Immature natural killer cell (primary cell): ENCODE measurements at regions not wholly inside any gene's neighbourhood (a gene's known extent, or its start where the extent isn't known, plus 50 kb on each side); places are given as distances from the start of the nearest gene placed in this dataset.
"Not testable (repeated sequence)": the region's sequence is repeated elsewhere in the genome, so short reads cannot be mapped to it uniquely, and the experiment has no call there.

Source experiments
- DNase-seq, 3 donors: peaks; one replicate each; pipeline ENCODE4 v3.0.0; 2022; ENCODE audit warnings: mixed read lengths in 1 of 3
- H3K27ac Mint-ChIP-seq, 6 donors: one replicate each; pipeline ENCODE4 v1.8.0; 2020; ENCODE audit warnings: mixed read lengths in 6 of 6, mild to moderate bottlenecking in 5 of 6, inconsistent platforms in 4 of 6, moderate library complexity in 3 of 6
- H3K27me3 Mint-ChIP-seq, 3 donors: one replicate each; pipeline ENCODE4 v1.8.0; 2020 to 2021; ENCODE audit warnings: low read depth in 3 of 3, mild to moderate bottlenecking in 3 of 3, mixed read lengths in 3 of 3, moderate library complexity in 3 of 3, inconsistent platforms in 1 of 3
- H3K36me3 Mint-ChIP-seq, 3 donors: one replicate each; pipeline ENCODE4 v1.8.0; 2020; ENCODE audit warnings: mixed read lengths in 3 of 3, inconsistent platforms in 2 of 3, mild to moderate bottlenecking in 2 of 3
- H3K4me1 Mint-ChIP-seq, 2 donors: one replicate each; pipeline ENCODE4 v1.8.0; 2020; ENCODE audit warnings: inconsistent platforms in 2 of 2, mild to moderate bottlenecking in 2 of 2, mixed read lengths in 2 of 2, moderate library complexity in 1 of 2
- H3K4me3 Mint-ChIP-seq, 5 donors: one replicate each; pipeline ENCODE4 v1.8.0; 2020; ENCODE audit warnings: mild to moderate bottlenecking in 5 of 5, mixed read lengths in 5 of 5, inconsistent platforms in 3 of 5, moderate library complexity in 3 of 5
- H3K9me3 Mint-ChIP-seq, 6 donors: one replicate each; pipeline ENCODE4 v1.8.0; 2020; ENCODE audit warnings: mild to moderate bottlenecking in 6 of 6, mixed read lengths in 6 of 6, inconsistent platforms in 4 of 6, moderate library complexity in 3 of 6

GRCh38 chr9:86632537-86632936 lies 278.3 kb upstream of the TUT7 start:
- DNase-seq = no peak
- H3K27ac Mint-ChIP-seq = no peak overlapping the region
- no peaks in the 10 kb centered on the region for H3K36me3 Mint-ChIP-seq
- H3K27me3 Mint-ChIP-seq = peaks cover 1 to 13% (median 8%) of the 10 kb centered on the region in 3 donors
- peaks cover 0 to 5% of the 10 kb centered on the region in 2 donors for H3K4me1 Mint-ChIP-seq
- H3K4me3 Mint-ChIP-seq = no peak overlapping the region
- H3K9me3 Mint-ChIP-seq = no peaks in the 10 kb centered on the region

- no peaks in the 10 kb centered on the region for H3K9me3 Mint-ChIP-seq
- H3K4me3 Mint-ChIP-seq = no peak overlapping the region
- no peaks in the 10 kb centered on the region for H3K4me1 Mint-ChIP-seq
These were observed 275.3 kb upstream of the TUT7 start for GRCh38 chr9:86629530-86629929.

DNA sequence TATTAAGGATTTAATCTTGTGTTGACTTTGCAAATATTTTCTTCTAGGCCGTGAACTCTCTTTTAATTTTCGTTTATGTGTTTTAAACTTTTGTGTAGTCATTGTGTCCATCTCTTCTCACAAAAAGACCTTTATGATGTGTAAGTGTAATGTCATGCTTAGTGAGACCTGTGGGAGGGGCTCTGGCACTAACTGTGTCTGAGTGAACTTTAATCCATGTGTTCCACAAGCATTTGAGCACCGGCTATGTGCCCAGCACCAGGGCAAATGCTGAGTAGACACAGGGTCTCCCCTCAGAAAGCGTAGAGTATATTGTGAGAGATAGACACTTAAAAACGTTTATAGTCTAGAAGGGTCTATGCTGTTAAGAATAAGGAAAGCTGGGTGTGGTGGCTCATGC lies 272.6 kb upstream of the TUT7 start:
- H3K4me3 Mint-ChIP-seq = no peak overlapping the region
- H3K36me3 Mint-ChIP-seq = no peaks in the 10 kb centered on the region
- no peak for DNase-seq
- no peaks in the 10 kb centered on the region for H3K4me1 Mint-ChIP-seq
- no peaks in the 10 kb centered on the region for H3K9me3 Mint-ChIP-seq
- peaks cover 0 to 3% (median 0%) of the 10 kb centered on the region in 3 donors for H3K27me3 Mint-ChIP-seq
- H3K27ac Mint-ChIP-seq = no peak overlapping the region

More at GRCh38 chr9:86629530-86629929, 275.3 kb upstream of the TUT7 start:
- DNase-seq = no peak
- Mint-ChIP-seq H3K36me3 (no peaks in the 10 kb centered on the region), H3K27me3 (peaks cover 0 to 1% (median 0%) of the 10 kb centered on the region in 3 donors), H3K27ac (no peak overlapping the region)

GRCh38 chr9:86624630-86625029 lies 270.4 kb upstream of the TUT7 start:
- Mint-ChIP-seq H3K27ac (no peak overlapping the region), H3K4me1 (no peaks in the 10 kb centered on the region), H3K27me3 (peaks cover 0 to 5% (median 3%) of the 10 kb centered on the region in 3 donors), H3K4me3 (no peak overlapping the region), H3K9me3 (no peaks in the 10 kb centered on the region), H3K36me3 (no peaks in the 10 kb centered on the region)
- no peak for DNase-seq

DNA sequence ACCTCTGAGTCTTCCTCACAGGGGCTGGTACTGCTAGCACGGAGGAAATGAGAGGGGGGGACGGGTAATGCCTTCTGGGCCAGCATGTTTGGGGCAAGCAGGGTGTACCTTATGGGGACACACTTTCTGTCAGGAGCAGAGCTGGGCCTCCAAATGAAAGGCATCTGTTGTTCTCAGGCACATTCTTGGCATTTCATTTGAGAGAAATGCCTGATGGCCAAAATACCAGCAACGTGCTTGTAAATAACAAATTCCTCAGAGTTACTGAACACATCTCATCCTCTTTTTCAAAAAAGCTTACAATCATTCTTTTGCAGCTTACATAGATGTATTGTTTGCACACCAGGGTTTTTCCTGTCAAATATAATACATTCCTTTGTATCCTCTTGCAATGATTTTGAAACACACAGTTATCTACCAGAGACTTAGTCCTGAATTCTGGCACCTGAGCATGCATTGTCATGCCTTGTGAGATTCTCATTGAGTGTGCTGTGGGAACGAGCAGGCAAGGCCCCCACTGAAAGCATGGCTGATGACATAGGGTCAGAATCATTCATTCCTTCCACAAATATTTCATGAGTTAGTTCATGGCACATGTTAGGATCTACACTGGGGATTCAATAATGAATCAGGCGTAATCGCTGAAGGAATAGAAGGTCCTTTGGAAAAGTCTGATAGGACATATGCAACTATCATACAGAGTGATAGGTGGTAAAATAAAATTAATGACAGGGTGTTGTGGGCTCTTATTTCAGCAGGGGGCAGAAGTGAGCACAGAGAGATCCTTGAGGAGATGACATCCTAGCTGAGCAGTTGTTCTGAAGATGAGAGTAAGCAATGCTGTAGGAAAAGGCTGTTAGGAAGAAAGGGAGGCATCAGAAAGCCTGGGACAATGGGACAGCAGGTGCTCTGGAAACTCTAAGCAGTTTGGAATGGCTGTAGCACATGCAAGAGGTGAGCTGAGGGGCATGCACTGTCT lies 260.9 kb upstream of the TUT7 start:
- Mint-ChIP-seq H3K9me3 (no peaks in the 10 kb centered on the region), H3K36me3 (no peaks in the 10 kb centered on the region), H3K4me3 (no peak overlapping the region), H3K27me3 (peaks cover 1 to 6% (median 4%) of the 10 kb centered on the region in 3 donors), H3K4me1 (no peaks in the 10 kb centered on the region), H3K27ac (no peak overlapping the region)
- DNase-seq = no peak

GRCh38 chr9:86613943-86614342 lies 259.7 kb upstream of the TUT7 start:
- no peak overlapping the region for H3K27ac Mint-ChIP-seq
- DNase-seq = no peak
- H3K4me1 Mint-ChIP-seq = no peaks in the 10 kb centered on the region
- H3K36me3 Mint-ChIP-seq = no peaks in the 10 kb centered on the region
- H3K9me3 Mint-ChIP-seq = no peaks in the 10 kb centered on the region
- peaks cover 1 to 6% (median 4%) of the 10 kb centered on the region in 3 donors for H3K27me3 Mint-ChIP-seq
- H3K4me3 Mint-ChIP-seq = no peak overlapping the region

- H3K36me3 Mint-ChIP-seq, H3K27me3 Mint-ChIP-seq, H3K4me3 Mint-ChIP-seq, H3K4me1 Mint-ChIP-seq, H3K27ac Mint-ChIP-seq, DNase-seq, H3K9me3 Mint-ChIP-seq: not testable (repeated sequence)
These were observed 257.3 kb upstream of the TUT7 start for GRCh38 chr9:86611534-86611933.

- Mint-ChIP-seq H3K4me3 (no peak overlapping the region), H3K27me3 (peaks cover under 1 to 4% (median 1%) of the 10 kb centered on the region in 3 donors), H3K4me1 (no peaks in the 10 kb centered on the region), H3K9me3 (no peaks in the 10 kb centered on the region), H3K36me3 (no peaks in the 10 kb centered on the region), H3K27ac (no peak overlapping the region)
- no peak for DNase-seq
These were observed 251.1 kb upstream of the TUT7 start for GRCh38 chr9:86605303-86605702.

DNA sequence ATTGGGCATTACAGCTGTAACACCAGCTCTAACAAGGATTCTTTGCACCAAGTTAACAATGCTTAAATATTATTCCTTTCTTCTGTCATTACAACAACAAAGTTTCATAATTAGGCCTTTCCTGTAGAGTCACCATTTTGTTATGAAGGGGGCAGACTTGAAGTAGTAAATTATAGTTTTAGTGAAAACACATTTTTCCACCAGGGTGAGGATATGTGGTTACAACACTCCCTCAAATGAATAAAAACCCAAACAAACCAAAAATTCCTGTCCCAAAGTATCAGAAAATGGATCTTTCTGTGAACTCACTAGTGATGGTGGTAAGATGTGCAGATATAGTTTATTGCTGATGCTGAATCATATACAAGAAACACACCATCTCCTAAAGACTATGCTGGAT lies 250.5 kb upstream of the TUT7 start:
- Mint-ChIP-seq H3K9me3 (no peaks in the 10 kb centered on the region), H3K4me1 (no peaks in the 10 kb centered on the region), H3K36me3 (no peaks in the 10 kb centered on the region), H3K27me3 (peaks cover 1 to 4% (median 3%) of the 10 kb centered on the region in 3 donors), H3K4me3 (no peak overlapping the region), H3K27ac (no peak overlapping the region)
- no peak for DNase-seq

DNA sequence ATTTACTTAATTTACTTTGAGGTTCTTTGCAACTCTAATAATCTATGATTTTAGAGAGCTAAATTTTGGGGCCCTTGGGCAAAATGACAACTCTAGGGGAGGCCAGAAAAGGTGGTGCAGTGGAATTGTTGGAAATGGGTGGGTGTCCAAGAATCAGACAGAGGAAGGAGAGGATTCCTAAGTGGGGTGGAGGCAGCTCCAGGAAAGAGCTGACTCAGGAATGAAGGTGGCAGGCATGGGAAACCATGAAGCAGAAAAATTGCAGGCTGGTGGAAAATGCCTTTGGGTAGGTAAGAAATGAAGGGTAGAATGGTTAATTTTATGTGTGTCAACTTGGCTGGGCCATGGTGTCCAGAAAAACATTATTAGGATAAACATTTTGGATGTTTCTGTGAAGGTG lies 248.5 kb upstream of the TUT7 start:
- Mint-ChIP-seq H3K9me3 (no peaks in the 10 kb centered on the region), H3K27me3 (peaks cover 1 to 4% (median 3%) of the 10 kb centered on the region in 3 donors), H3K4me1 (no peaks in the 10 kb centered on the region), H3K4me3 (no peak overlapping the region), H3K27ac (no peak overlapping the region), H3K36me3 (no peaks in the 10 kb centered on the region)
- no peak for DNase-seq

GRCh38 chr9:86601697-86602096 lies 247.5 kb upstream of the TUT7 start:
- H3K4me1 Mint-ChIP-seq = no peaks in the 10 kb centered on the region
- H3K36me3 Mint-ChIP-seq = no peaks in the 10 kb centered on the region
- H3K9me3 Mint-ChIP-seq = no peaks in the 10 kb centered on the region
- no peak overlapping the region for H3K4me3 Mint-ChIP-seq
- H3K27me3 Mint-ChIP-seq = peaks cover 1 to 4% (median 3%) of the 10 kb centered on the region in 3 donors
- no peak for DNase-seq
- no peak overlapping the region for H3K27ac Mint-ChIP-seq

DNA sequence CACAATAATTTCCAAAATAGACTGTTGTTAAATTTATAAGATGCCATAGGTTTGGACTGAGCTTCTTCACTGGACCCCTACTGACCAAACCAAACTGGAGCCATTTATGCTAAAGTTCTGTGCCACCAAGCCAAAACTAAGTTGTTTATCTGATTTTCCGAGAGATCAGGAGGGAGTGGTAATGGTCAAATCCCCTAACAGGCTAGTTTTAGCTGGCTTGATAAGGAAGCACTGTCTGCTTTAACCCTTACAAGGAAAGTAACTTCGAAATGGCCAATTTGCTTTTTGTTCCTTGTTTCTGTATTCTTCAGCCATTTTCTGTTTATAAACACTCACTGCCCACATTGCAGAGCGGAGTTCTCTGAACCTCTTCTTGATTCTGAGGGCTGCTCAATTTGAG lies 246.8 kb upstream of the TUT7 start:
- Mint-ChIP-seq H3K4me1 (no peaks in the 10 kb centered on the region), H3K27ac (no peak overlapping the region), H3K4me3 (no peak overlapping the region), H3K36me3 (no peaks in the 10 kb centered on the region), H3K9me3 (peaks cover 0 to 3% (median 0%) of the 10 kb centered on the region in 6 donors), H3K27me3 (peaks cover 1 to 4% (median 3%) of the 10 kb centered on the region in 3 donors)
- no peak for DNase-seq

- Mint-ChIP-seq H3K4me3 (no peak overlapping the region), H3K27ac (no peak overlapping the region), H3K36me3 (no peaks in the 10 kb centered on the region), H3K9me3 (peaks cover 0 to 3% (median 0%) of the 10 kb centered on the region in 6 donors), H3K27me3 (peaks cover 1 to 4% (median 3%) of the 10 kb centered on the region in 3 donors), H3K4me1 (no peaks in the 10 kb centered on the region)
- no peak for DNase-seq
These were observed 246.1 kb upstream of the TUT7 start for GRCh38 chr9:86600291-86600690.

- peaks cover 1 to 6% (median 3%) of the 10 kb centered on the region in 3 donors for H3K27me3 Mint-ChIP-seq
These were observed 245.4 kb upstream of the TUT7 start for GRCh38 chr9:86599561-86599960.

More at GRCh38 chr9:86599561-86599960, 245.4 kb upstream of the TUT7 start:
- no peak overlapping the region for H3K4me3 Mint-ChIP-seq
- H3K36me3 Mint-ChIP-seq = no peaks in the 10 kb centered on the region
- H3K4me1 Mint-ChIP-seq = no peaks in the 10 kb centered on the region
- no peak for DNase-seq
- H3K27ac Mint-ChIP-seq = no peak overlapping the region
- peaks cover 0 to 3% (median 0%) of the 10 kb centered on the region in 6 donors for H3K9me3 Mint-ChIP-seq
